ENCODE measurements at regions not wholly inside any gene's neighbourhood (a gene's known extent, or its start where the extent isn't known, plus 50 kb on each side); places are given as distances from the start of the nearest gene placed in this dataset.
A peak's percentile ranks its signal among the peaks of the same experiment; 100 is the strongest.

DNA sequence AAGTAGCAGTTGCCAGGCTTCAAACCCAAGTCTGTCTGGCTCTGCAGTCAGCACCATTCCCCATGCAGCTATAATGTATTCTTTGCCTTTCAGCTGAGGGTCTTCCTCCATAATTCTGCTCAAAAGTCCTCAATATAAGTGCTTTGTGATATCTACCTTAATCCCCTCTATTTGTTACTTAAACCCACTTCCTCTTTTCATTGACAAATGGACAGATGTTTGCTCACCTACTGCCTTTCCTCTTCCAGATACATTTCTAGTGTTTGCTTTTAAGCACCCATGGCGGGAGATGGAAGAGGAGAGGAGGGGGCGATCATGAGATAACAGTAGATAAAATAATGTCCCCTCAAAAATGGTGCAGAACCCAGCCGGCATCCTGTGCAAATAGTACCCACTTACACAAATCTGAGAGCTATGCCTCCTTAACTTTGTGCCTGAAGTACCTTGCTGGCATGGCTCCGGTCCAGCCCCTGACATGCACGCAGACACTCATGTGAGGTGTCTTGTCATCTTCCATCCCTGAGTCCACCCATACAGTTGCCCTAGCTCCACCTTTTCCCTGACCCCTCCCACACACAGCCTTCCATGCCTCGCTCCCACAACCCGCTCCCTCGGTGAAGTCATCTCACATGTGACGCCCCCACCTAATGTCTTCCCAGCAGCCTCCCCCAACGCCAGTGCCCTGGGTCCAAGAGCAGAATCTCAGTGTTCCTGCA is 109.6 kb downstream of the TRIM29 start:
- Mint-ChIP-seq H3K27me3 (peaks cover 2% of the 10 kb centered on the region), H3K4me1 (peaks cover 2% of the 10 kb centered on the region), H3K4me3 (no peak overlapping the region), H3K36me3 (no peaks in the 10 kb centered on the region), H3K27ac (no peak overlapping the region), H3K9me3 (ENCODE audit: low read depth) (no peaks in the 10 kb centered on the region)
- ATAC-seq (no peak), DNase-seq (peak; percentile 31)
- CTCF ChIA-PET = no interaction called here

DNA sequence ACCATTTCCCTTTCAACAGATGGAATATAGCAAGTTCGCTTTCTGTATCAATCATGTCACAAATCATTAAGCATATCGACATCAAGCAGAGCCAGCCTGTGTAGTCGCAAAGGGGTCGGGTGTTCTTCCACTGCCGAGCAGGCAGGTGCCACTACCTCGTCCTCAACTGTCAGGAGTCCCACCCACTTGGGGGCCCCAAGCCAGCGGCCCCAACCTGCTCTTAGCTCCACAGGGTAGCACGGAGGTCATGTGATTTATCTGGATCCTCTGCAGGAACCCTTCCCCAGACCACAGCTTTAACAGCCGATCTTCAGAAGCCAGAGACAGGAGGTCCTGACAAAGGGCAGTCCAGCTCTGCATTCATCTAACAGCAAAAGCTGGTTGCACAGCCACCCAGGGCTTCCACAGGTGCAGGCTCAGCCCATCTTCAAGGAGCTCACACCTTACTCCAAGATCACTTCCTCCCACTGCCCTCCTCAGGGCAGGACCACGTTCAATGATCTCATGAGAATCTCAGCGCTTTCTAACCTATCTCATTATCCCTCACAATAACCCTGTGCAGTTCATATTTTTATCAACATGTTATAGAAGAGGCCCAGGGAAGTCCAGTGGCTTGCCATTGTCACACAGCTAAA is 110.2 kb downstream of the TRIM29 start:
- CTCF ChIA-PET = no interaction called here
- H3K27ac Mint-ChIP-seq = no peak overlapping the region
- DNase-seq (peak; percentile 14), ATAC-seq (no peak)
- no peaks in the 10 kb centered on the region for H3K36me3 Mint-ChIP-seq
- H3K9me3 Mint-ChIP-seq (ENCODE audit: low read depth) = no peaks in the 10 kb centered on the region
- no peak overlapping the region for H3K4me3 Mint-ChIP-seq
- H3K27me3 Mint-ChIP-seq = peaks cover 2% of the 10 kb centered on the region
- peaks cover 2% of the 10 kb centered on the region for H3K4me1 Mint-ChIP-seq

DNA sequence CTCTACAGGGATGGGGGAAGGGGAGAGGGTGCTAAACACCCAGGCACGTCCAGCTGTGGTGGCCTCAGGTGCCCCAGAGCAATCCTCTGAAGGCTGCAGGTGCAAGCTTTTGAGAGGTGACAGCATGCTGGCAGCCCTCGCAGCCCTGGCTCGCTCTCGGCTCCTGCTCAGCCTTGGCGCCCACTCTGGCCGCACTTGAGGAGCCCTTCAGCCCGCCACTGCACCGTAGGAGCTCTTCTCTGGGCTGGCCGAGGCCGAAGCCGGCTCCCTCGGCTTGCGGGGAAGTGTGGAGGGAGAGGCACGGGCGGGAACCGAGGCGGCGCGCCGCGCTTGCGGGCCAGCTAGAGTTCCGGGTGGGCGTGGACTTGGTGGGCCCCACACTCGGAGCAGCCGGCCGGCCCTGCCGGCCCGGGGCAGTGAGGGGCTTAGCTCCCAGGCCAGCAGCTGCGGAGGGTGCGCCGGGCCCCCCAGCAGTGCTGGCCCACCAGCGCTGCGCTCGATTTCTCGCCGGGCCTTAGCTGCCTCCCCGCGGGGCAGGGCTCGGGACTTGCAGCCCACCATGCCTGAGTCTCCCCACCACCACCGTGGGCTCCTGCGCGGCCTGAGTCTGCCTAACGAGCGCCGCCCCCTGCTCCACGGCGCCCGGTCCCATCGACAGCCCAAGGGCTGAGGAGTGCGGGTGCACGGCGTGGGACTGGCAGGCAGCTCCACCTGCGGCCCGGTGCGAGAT is 112.1 kb downstream of the TRIM29 start:
- Mint-ChIP-seq H3K4me3 (no peak overlapping the region), H3K27me3 (peaks cover 6% of the 10 kb centered on the region), H3K9me3 (ENCODE audit: low read depth) (no peaks in the 10 kb centered on the region), H3K4me1 (peaks cover 2% of the 10 kb centered on the region), H3K27ac (no peak overlapping the region), H3K36me3 (no peaks in the 10 kb centered on the region)
- DNase-seq (peak; percentile 23), ATAC-seq (no peak)
- CTCF ChIA-PET = no interaction called here

DNA sequence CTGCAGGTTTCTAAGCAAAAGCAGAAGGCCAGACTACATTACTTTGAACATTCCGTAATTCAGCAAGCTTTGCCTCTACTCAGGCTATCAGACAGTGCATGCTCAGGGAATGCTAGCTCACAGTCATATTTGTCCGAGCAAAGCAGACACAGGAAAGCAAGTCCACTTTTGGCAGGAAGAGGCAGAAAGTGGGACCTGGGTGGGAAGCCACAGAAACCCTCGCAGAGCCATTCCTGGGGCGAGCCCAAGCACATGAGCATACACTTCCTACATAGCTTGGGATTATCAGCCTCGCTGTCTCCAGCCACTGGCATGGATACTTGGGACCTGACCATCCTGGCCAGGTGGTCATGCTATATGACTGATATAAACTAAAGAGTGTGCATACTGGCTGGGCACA is 113.3 kb downstream of the TRIM29 start:
- ATAC-seq = no peak
- H3K9me3 Mint-ChIP-seq (ENCODE audit: low read depth) = no peaks in the 10 kb centered on the region
- H3K27me3 Mint-ChIP-seq = peaks cover 6% of the 10 kb centered on the region
- CTCF ChIA-PET = no interaction called here
- DNase-seq = no peak
- H3K27ac Mint-ChIP-seq = no peak overlapping the region
- H3K36me3 Mint-ChIP-seq = no peaks in the 10 kb centered on the region
- H3K4me1 Mint-ChIP-seq = peaks cover 2% of the 10 kb centered on the region
- no peak overlapping the region for H3K4me3 Mint-ChIP-seq

DNA sequence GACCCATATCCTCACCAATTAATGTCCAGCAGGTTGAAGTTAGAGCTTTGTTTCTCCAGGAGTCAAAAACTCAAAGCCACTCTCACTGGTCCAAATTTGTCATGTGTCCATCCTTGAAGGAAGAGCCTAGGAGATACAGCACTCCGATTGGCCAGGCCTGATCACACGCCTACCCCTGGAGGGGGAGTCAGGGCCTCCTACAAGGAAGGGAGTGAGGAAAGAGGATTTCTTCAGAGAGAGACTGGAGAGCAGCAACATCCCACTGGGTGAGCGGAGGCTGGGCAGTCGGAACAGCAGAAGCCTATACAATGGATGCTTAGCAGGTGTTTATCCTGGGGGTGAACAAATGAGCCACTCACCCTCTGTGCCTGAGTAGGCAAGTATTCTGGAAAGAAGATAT is 113.9 kb downstream of the TRIM29 start:
- H3K4me3 Mint-ChIP-seq = no peak overlapping the region
- ATAC-seq = no peak
- H3K27me3 Mint-ChIP-seq = peaks cover 8% of the 10 kb centered on the region
- no peak for DNase-seq
- peaks cover 2% of the 10 kb centered on the region for H3K4me1 Mint-ChIP-seq
- no peaks in the 10 kb centered on the region for H3K9me3 Mint-ChIP-seq (ENCODE audit: low read depth)
- H3K27ac Mint-ChIP-seq = no peak overlapping the region
- H3K36me3 Mint-ChIP-seq = no peaks in the 10 kb centered on the region
- CTCF ChIA-PET = no interaction called here

DNA sequence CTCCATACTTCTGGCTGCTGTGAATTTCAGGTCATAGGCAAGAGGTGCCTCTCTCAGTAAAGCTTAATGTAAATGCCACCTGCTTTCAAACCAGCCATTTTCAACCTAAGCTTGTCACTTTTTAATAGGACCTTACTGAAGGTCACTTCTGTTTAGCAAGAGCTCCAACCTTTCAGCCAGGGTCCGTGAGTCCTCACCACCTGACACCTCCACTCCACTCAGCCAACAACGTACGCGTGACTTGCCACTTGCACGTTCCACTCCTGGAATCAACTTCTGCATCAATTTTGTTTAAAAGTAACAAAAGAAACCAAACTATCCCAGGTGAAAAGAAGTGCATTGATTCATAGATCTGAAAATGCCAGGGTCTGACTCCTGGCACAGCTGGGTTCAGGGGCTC is 114.4 kb downstream of the TRIM29 start:
- H3K27me3 Mint-ChIP-seq = peaks cover 12% of the 10 kb centered on the region

DNA sequence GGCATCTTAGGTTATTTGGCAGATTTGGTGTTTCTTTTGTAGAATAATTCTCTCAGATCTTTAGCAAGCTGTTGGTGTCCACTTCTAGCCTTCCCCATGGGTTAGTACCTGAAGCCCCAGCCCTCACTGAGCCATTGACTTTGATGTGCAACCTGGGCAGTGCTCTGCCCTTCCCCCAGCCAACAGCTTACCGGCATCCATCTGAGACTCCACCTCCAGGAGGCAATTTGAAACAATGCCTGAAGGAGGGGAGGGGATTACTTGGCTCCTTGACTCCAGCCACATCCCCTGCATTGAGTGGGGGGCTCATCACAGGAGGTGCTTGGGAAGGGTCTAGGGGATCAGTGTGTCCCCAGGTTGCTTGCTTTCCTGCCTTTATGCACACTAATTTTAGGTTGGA is 114.8 kb downstream of the TRIM29 start:
- DNase-seq (no peak), ATAC-seq (no peak)
- H3K9me3 Mint-ChIP-seq (ENCODE audit: low read depth) = no peaks in the 10 kb centered on the region
- H3K27ac Mint-ChIP-seq = no peak overlapping the region
- CTCF ChIA-PET = no interaction called here
- H3K27me3 Mint-ChIP-seq = peaks cover 12% of the 10 kb centered on the region
- H3K4me1 Mint-ChIP-seq = peaks cover 2% of the 10 kb centered on the region
- no peak overlapping the region for H3K4me3 Mint-ChIP-seq
- H3K36me3 Mint-ChIP-seq = no peaks in the 10 kb centered on the region

More for the DNA sequence above, 114.4 kb downstream of the TRIM29 start:
- H3K27ac Mint-ChIP-seq = no peak overlapping the region
- H3K4me3 Mint-ChIP-seq = no peak overlapping the region
- ATAC-seq = no peak
- CTCF ChIA-PET = no interaction called here
- no peaks in the 10 kb centered on the region for H3K9me3 Mint-ChIP-seq (ENCODE audit: low read depth)
- peaks cover 2% of the 10 kb centered on the region for H3K4me1 Mint-ChIP-seq
- DNase-seq = no peak
- H3K36me3 Mint-ChIP-seq = no peaks in the 10 kb centered on the region

DNA sequence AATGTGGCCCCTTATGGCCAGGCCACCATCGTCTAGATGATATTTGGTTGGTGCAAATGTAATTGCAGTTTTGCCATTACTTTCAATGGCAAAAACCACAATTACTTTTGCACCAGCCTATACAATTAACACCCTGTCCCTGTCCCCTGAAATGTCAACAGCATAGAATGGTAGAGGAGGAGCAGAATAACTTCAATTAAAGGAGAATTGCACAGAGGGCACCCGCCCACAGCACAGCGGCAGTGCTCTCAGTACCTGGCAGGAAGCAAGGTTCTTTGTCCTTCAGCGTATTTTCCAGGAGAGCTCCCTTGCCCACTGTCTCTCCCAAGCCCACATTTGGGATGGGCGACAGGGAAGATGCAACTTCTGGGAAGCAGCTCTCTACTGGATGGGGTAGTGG is 115.3 kb downstream of the TRIM29 start:
- no peak overlapping the region for H3K27ac Mint-ChIP-seq
- H3K27me3 Mint-ChIP-seq = peaks cover 15% of the 10 kb centered on the region
- no peak overlapping the region for H3K4me3 Mint-ChIP-seq
- no peak for ATAC-seq
- no peak for DNase-seq
- CTCF ChIA-PET = no interaction called here
- H3K36me3 Mint-ChIP-seq = no peaks in the 10 kb centered on the region
- no peaks in the 10 kb centered on the region for H3K9me3 Mint-ChIP-seq (ENCODE audit: low read depth)
- peaks cover 2% of the 10 kb centered on the region for H3K4me1 Mint-ChIP-seq

DNA sequence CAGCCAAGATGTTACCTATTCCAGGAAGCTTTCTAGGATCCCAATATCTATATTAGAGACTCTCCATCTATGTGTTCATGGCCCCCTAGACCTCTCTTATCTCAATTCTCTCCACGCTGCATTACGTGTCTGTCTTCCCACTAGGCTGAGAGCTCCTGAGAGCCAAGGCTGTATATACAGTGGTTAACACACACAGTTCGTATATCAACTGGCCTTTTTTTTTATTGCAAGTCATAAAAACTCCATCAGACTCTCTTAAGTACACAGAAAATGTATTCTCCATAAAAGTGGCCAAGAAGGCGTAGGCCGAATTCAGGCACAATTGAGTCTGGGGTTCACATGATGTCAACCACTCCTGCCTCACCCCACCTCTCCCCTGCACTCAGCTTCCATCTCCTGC is 115.9 kb downstream of the TRIM29 start:
- Mint-ChIP-seq H3K36me3 (no peaks in the 10 kb centered on the region), H3K4me1 (no peaks in the 10 kb centered on the region), H3K9me3 (ENCODE audit: low read depth) (no peaks in the 10 kb centered on the region), H3K4me3 (no peak overlapping the region), H3K27me3 (peaks cover 21% of the 10 kb centered on the region), H3K27ac (no peak overlapping the region)
- DNase-seq (no peak), ATAC-seq (no peak)
- CTCF ChIA-PET = no interaction called here

DNA sequence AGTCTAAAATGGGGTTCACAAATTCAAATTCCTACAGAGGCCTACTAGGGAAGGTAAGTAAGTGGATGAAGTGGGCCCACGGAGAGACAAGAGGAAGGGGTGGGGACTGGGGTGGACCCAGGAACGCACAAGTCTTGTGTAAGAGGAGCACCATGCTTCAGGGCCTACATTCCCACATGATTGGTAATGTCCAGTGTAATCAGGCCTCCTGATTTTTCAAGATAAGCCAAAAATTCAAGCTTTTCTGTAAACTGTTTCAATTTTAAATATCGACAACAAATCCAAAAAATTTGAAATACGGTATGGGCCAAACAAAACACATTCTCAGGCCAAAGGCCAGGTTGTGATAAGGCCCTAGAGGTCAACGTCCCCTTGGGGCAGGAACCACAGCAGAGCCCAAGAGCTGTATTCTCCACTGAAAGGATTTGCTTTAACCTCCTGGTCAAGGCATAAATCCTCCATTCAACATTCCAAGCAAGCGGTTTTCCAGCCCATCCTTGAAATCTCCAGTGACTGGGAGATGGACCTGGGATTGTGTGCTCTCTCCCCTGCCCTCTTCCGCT is 116.4 kb downstream of the TRIM29 start:
- H3K27ac Mint-ChIP-seq = no peak overlapping the region
- no peak overlapping the region for H3K4me3 Mint-ChIP-seq
- no peaks in the 10 kb centered on the region for H3K36me3 Mint-ChIP-seq
- peaks cover 24% of the 10 kb centered on the region for H3K27me3 Mint-ChIP-seq
- H3K9me3 Mint-ChIP-seq (ENCODE audit: low read depth) = no peaks in the 10 kb centered on the region
- no peaks in the 10 kb centered on the region for H3K4me1 Mint-ChIP-seq
- ATAC-seq = no peak
- no peak for DNase-seq
- CTCF ChIA-PET = no interaction called here

DNA sequence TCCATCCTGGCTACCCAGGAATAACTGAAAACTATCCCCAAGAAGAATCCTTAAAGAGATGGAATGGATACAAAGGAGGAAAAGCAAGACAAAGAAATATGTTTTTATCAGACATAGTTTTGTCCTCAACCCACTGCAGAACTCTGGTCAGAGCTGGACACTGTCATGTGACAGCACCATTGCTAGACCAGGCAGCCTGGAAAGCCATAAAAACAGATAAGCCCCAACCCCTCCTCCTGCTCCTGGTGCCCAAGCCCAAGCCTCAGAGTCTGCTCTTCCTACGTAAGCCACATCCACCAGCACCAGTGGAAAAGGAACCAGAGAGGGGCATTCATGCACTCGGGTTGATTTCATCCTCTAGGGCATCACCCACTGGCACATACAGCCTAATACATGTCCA is 116.9 kb downstream of the TRIM29 start:
- no peaks in the 10 kb centered on the region for H3K9me3 Mint-ChIP-seq (ENCODE audit: low read depth)
- no peak overlapping the region for H3K27ac Mint-ChIP-seq
- no peaks in the 10 kb centered on the region for H3K36me3 Mint-ChIP-seq
- ATAC-seq = no peak
- no peaks in the 10 kb centered on the region for H3K4me1 Mint-ChIP-seq
- H3K4me3 Mint-ChIP-seq = no peak overlapping the region
- H3K27me3 Mint-ChIP-seq = peaks cover 27% of the 10 kb centered on the region
- CTCF ChIA-PET = no interaction called here
- DNase-seq = no peak

DNA sequence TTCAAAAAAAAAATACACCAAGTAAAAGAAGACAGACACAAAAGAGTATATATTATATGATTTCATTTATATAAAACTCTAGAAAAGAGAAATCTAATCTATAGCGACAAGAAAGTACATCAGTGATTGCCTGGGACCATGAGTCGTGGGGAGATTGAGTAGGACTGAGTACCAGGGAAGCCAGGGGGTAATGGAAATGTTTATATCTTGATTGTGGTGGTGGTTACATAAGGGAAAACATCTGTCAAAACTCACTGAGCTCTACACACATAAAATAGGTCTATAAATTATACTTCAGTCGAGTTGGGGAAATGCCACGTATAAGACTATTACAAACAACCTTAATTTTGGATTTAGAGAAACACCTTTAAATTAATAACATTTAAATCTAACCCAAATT is 117.4 kb downstream of the TRIM29 start:
- H3K27ac Mint-ChIP-seq = no peak overlapping the region
- no peaks in the 10 kb centered on the region for H3K9me3 Mint-ChIP-seq (ENCODE audit: low read depth)
- no peaks in the 10 kb centered on the region for H3K36me3 Mint-ChIP-seq
- ATAC-seq (no peak), DNase-seq (no peak)
- no peak overlapping the region for H3K4me3 Mint-ChIP-seq
- H3K4me1 Mint-ChIP-seq = no peaks in the 10 kb centered on the region
- H3K27me3 Mint-ChIP-seq = peaks cover 31% of the 10 kb centered on the region
- CTCF ChIA-PET = no interaction called here

DNA sequence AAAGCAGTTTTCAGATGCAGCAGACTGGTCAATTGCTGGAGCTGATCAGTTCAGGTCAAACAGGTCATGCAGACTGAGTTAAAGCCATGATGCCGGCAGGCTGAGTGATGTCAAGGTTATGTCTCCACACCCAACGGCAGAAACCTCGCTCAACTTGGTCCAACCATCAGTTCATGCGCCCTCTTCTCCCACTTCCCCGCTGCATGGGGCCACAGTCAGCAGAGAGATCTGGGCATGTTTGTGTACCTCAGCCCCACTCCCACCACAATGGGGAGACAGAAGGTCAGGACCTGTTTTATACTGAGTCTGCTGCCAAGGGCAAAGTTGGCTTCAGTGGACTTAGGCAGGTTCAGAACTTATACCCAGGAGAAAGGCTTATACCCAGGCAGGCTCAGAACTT is 118.7 kb downstream of the TRIM29 start:
- ATAC-seq = no peak
- CTCF ChIA-PET = no interaction called here
- H3K4me1 Mint-ChIP-seq = no peaks in the 10 kb centered on the region
- DNase-seq = no peak
- no peak overlapping the region for H3K27ac Mint-ChIP-seq
- H3K27me3 Mint-ChIP-seq = peaks cover 44% of the 10 kb centered on the region
- no peaks in the 10 kb centered on the region for H3K9me3 Mint-ChIP-seq (ENCODE audit: low read depth)
- H3K4me3 Mint-ChIP-seq = no peak overlapping the region
- H3K36me3 Mint-ChIP-seq = no peaks in the 10 kb centered on the region

DNA sequence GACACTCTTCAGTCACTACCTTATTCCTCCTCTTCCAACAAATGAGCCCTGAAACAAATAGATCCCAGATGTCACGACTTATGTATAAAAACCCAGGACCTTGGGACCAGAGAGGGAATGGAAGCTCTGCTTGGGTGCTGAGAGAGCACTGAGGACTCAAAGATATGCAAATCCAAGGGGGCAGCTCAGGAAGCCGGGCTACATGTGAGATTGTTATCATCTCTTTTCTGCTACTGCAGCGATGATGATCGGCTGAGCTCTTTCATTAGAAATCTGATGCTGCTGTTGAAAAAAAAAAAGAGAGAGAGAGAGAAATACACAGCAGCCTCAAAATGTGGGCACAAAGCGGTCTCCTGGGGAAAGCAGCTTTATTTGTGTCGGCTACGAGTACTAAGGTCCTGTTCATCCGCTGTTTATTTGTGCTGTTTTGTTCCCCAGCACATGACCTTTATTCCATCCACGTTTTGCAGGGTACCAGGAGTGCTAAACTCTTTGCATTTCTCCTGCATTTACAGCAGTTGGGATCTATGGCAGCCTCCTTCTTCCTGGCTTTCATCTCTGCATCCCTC is 120.2 kb downstream of the TRIM29 start:
- peaks cover 45% of the 10 kb centered on the region for H3K27me3 Mint-ChIP-seq
- CTCF ChIA-PET = no interaction called here
- no peak overlapping the region for H3K27ac Mint-ChIP-seq
- H3K4me3 Mint-ChIP-seq = no peak overlapping the region
- H3K9me3 Mint-ChIP-seq (ENCODE audit: low read depth) = no peaks in the 10 kb centered on the region
- DNase-seq (no peak), ATAC-seq (no peak)
- H3K4me1 Mint-ChIP-seq = no peaks in the 10 kb centered on the region
- no peaks in the 10 kb centered on the region for H3K36me3 Mint-ChIP-seq

All from activated CD8-positive, alpha-beta memory T cell treated with anti-CD3 and anti-CD28 coated beads, Interleukin-2, amount 10 ng/mL, durations not matched to agents 7 days and 5 days (primary cell).